Aorta (tissue), 5 donors: ENCODE measurements at regions not wholly inside any gene's neighbourhood (a gene's known extent, or its start where the extent isn't known, plus 50 kb on each side); places are given as distances from the start of the nearest gene placed in this dataset.

Source experiments
- ATAC-seq: fragments of 200-7000 bp; cut with Tn5 transposase; one replicate; pipeline ENCODE4 v1.9.1; 2022; ENCODE audit warnings: moderate library complexity; ENCODE audit not compliant: low FRiP score
- DNase-seq, 2 donors: peaks; one replicate each; pipeline ENCODE4 v3.0.0-alpha.2; 2020
- H3K27ac ChIP-seq, 2 donors: one replicate each; pipeline ENCODE4 v1.5.1; 2013; ENCODE audit warnings: low read length in 2 of 2, mild to moderate bottlenecking in 2 of 2, moderate library complexity in 2 of 2, control low read depth in 1 of 2, inconsistent platforms in 1 of 2, low read depth in 1 of 2
- H3K27me3 ChIP-seq, 2 donors: one replicate each; pipeline ENCODE4 v1.6.1; 2013; ENCODE audit warnings: control low read depth in 1 of 2, low read length in 1 of 2, mild to moderate bottlenecking in 1 of 2, moderate library complexity in 1 of 2; ENCODE audit not compliant: insufficient read depth in 2 of 2, control insufficient read depth in 1 of 2
- H3K36me3 ChIP-seq, 2 donors: one replicate each; pipeline ENCODE4 v1.6.1; 2013; ENCODE audit warnings: control low read depth in 1 of 2, low read length in 1 of 2, mild to moderate bottlenecking in 1 of 2; ENCODE audit not compliant: insufficient read depth in 2 of 2, control insufficient read depth in 1 of 2
- H3K4me1 ChIP-seq, 2 donors: one replicate each; pipeline ENCODE4 v1.6.1; 2013; ENCODE audit warnings: low read length in 2 of 2, control low read depth in 1 of 2, mild to moderate bottlenecking in 1 of 2, moderate library complexity in 1 of 2; ENCODE audit not compliant: insufficient read depth in 2 of 2, control insufficient read depth in 1 of 2
- H3K4me3 ChIP-seq, 2 donors: one replicate each; pipeline ENCODE4 v1.5.1; 2013; ENCODE audit warnings: low read length in 2 of 2, control low read depth in 1 of 2, mild to moderate bottlenecking in 1 of 2
- H3K9me3 ChIP-seq: one replicate; pipeline ENCODE4 v1.6.1; 2013; ENCODE audit warnings: mild to moderate bottlenecking, low read length; ENCODE audit not compliant: control insufficient read depth
- whole genome bisulfite sequencing, 2 donors: extraction: QIAGEN DNeasy Blood & Tissue Kit; methylation state at CpG; one replicate each; pipeline ENCODE4 v1.1.7; 2013; 5-methylcytosine and 5-hydroxymethylcytosine counted together
- intact Hi-C, 2 donors: fragments of 100-400 bp; cut with DNase I; formaldehyde crosslinking; loops; one replicate each; pipeline versions ENCODE4 v1.14.2 to v1.15.0; 2022
- donor health status: healthy with polysubstance abuse.
- donor health status: Bipolar disorder and iron deficiency.
- donor health status: DM: no; HTN: no; CAD: no.
- donor health status: DM: no; HTN: no; CAD: no.
- donor health status: DM: yes; HTN: yes; CAD: no.

GRCh38 chr13:73284081-73284874, 225.5 kb downstream of the KLF5 start:
- DNase-seq = no peak
- 76 to 77% methylated on average over 6 of the region's 6 CpGs for WGBS, 2 donors
- intact Hi-C loops = no loop called here
- peak; percentile 63 for ATAC-seq
- Histone ChIP-seq H3K4me1 (no peaks in the 10 kb centered on the region), H3K9me3 (no peaks in the 10 kb centered on the region), H3K27ac (no peak overlapping the region), H3K36me3 (no peaks in the 10 kb centered on the region), H3K27me3 (no peaks in the 10 kb centered on the region), H3K4me3 (no peak overlapping the region)

GRCh38 chr13:73283636-73284035, 224.8 kb downstream of the KLF5 start:
- Histone ChIP-seq H3K9me3 (no peaks in the 10 kb centered on the region), H3K36me3 (no peaks in the 10 kb centered on the region), H3K4me1 (no peaks in the 10 kb centered on the region), H3K27ac (no peak overlapping the region), H3K27me3 (no peaks in the 10 kb centered on the region), H3K4me3 (no peak overlapping the region)
- ATAC-seq = no peak
- DNase-seq = no peak
- 78 to 79% methylated on average over 6 of the region's 6 CpGs for WGBS, 2 donors
- intact Hi-C loops = no loop called here

- Histone ChIP-seq H3K27me3 (no peaks in the 10 kb centered on the region), H3K4me3 (no peak overlapping the region), H3K9me3 (no peaks in the 10 kb centered on the region), H3K4me1 (no peaks in the 10 kb centered on the region), H3K36me3 (no peaks in the 10 kb centered on the region), H3K27ac (no peak overlapping the region)
- ATAC-seq (no peak), DNase-seq (no peak)
- intact Hi-C loops = no loop called here
- WGBS, 2 donors = 72 to 84% methylated on average over 2 of the region's 2 CpGs
Observed at GRCh38 chr13:73281746-73282145, 222.9 kb downstream of the KLF5 start.

GRCh38 chr13:73278186-73278585, 219.4 kb downstream of the KLF5 start:
- Histone ChIP-seq H3K4me3 (no peak overlapping the region), H3K9me3 (no peaks in the 10 kb centered on the region), H3K27me3 (no peaks in the 10 kb centered on the region), H3K36me3 (no peaks in the 10 kb centered on the region), H3K27ac (no peak overlapping the region), H3K4me1 (no peaks in the 10 kb centered on the region)
- ATAC-seq (no peak), DNase-seq (no peak)
- 83 to 87% methylated on average over 1 of the region's 1 CpG for WGBS, 2 donors
- intact Hi-C loops = no loop called here

DNA sequence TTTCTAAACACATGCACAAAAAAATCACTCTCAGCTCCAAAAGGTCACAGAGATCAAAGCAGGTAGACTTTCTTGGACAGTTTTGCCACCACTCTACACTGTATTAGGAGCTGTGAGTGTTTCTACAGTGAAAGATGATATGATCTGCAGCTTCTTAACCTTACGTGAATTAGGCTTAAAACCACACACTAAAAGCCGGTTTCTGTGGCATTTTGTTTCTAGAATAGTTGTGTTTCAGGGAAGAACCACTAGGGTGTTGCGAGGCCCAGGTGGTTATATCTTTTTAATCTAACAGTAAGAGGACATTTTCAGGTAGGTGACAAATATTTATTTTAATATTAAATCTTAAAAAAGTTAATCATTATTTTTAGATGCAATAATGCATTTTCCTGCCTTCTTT, 216.4 kb downstream of the KLF5 start:
- no peaks in the 10 kb centered on the region for H3K9me3 ChIP-seq
- H3K4me1 ChIP-seq = no peaks in the 10 kb centered on the region
- ATAC-seq (no peak), DNase-seq (no peak)
- no peaks in the 10 kb centered on the region for H3K36me3 ChIP-seq
- H3K27me3 ChIP-seq = no peaks in the 10 kb centered on the region
- WGBS, 2 donors = 93 to 96% methylated on average over 3 of the region's 3 CpGs
- H3K4me3 ChIP-seq = no peak overlapping the region
- H3K27ac ChIP-seq = no peak overlapping the region
- intact Hi-C loops = no loop called here

- Histone ChIP-seq H3K27me3 (no peaks in the 10 kb centered on the region), H3K36me3 (no peaks in the 10 kb centered on the region), H3K9me3 (no peaks in the 10 kb centered on the region), H3K27ac (no peak overlapping the region), H3K4me3 (no peak overlapping the region), H3K4me1 (no peaks in the 10 kb centered on the region)
- WGBS, 2 donors = 18 to 24% methylated on average over 2 of the region's 2 CpGs
- DNase-seq (no peak), ATAC-seq (no peak)
- intact Hi-C loops = loop anchor here in 1 of 2 donors (5.0 kb wide), 1 partner anchor 217 kb away; the partner anchor contains the start of gene KLF5
Observed at GRCh38 chr13:73274147-73274546, 215.3 kb downstream of the KLF5 start.

DNA sequence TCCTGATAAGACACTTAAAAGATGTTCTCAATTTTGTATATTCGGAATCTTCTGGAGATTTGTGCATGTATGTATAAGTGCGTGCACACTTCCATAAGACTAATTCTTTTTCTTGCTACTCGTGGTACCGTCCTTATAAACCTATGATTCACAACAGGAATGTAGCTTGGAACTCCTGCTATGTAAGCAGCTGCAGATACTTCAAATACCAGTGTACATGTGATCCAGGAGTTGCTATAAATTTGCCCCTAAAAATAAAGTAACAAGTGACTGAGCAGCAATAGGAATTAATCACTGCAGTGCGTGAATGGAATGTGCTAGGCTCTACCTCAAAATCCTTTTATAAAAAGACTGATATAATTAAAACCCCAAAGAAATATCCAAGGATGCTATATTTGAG, 214.9 kb downstream of the KLF5 start:
- H3K4me1 ChIP-seq = no peaks in the 10 kb centered on the region
- no peak overlapping the region for H3K27ac ChIP-seq
- DNase-seq (no peak), ATAC-seq (no peak)
- H3K9me3 ChIP-seq = no peaks in the 10 kb centered on the region
- intact Hi-C loops = loop anchor here in 1 of 2 donors (5.0 kb wide), 1 partner anchor 216 kb away; the partner anchor contains the start of gene KLF5
- no peaks in the 10 kb centered on the region for H3K27me3 ChIP-seq
- H3K36me3 ChIP-seq = no peaks in the 10 kb centered on the region
- no peak overlapping the region for H3K4me3 ChIP-seq
- WGBS, 2 donors = 34% methylated on average over 5 of the region's 5 CpGs

- H3K27me3 ChIP-seq = no peaks in the 10 kb centered on the region
- no peak for ATAC-seq
- H3K4me3 ChIP-seq = no peak overlapping the region
- H3K4me1 ChIP-seq = no peaks in the 10 kb centered on the region
- no peaks in the 10 kb centered on the region for H3K36me3 ChIP-seq
- no peak overlapping the region for H3K27ac ChIP-seq
- intact Hi-C loops = loop anchor here in 1 of 2 donors (5.0 kb wide), 1 partner anchor 216 kb away; the partner anchor contains the start of gene KLF5
- DNase-seq = no peak
- 76 to 81% methylated on average over 1 of the region's 1 CpG for WGBS, 2 donors
- no peaks in the 10 kb centered on the region for H3K9me3 ChIP-seq
Observed at GRCh38 chr13:73273276-73273675, 214.5 kb downstream of the KLF5 start.

GRCh38 chr13:73272831-73273230, 214.0 kb downstream of the KLF5 start:
- 93 to 100% methylated on average over 1 of the region's 1 CpG for WGBS, 2 donors
- ATAC-seq = no peak
- DNase-seq = no peak
- H3K4me1 ChIP-seq = no peaks in the 10 kb centered on the region
- no peak overlapping the region for H3K27ac ChIP-seq
- H3K4me3 ChIP-seq = no peak overlapping the region
- intact Hi-C loops = loop anchor here in 1 of 2 donors (5.0 kb wide), 1 partner anchor 216 kb away; the partner anchor contains the start of gene KLF5
- H3K27me3 ChIP-seq = no peaks in the 10 kb centered on the region
- no peaks in the 10 kb centered on the region for H3K36me3 ChIP-seq
- H3K9me3 ChIP-seq = no peaks in the 10 kb centered on the region
